ENCODE measurements at regions not wholly inside any gene's neighbourhood (a gene's known extent, or its start where the extent isn't known, plus 50 kb on each side); places are given as distances from the start of the nearest gene placed in this dataset.

DNA sequence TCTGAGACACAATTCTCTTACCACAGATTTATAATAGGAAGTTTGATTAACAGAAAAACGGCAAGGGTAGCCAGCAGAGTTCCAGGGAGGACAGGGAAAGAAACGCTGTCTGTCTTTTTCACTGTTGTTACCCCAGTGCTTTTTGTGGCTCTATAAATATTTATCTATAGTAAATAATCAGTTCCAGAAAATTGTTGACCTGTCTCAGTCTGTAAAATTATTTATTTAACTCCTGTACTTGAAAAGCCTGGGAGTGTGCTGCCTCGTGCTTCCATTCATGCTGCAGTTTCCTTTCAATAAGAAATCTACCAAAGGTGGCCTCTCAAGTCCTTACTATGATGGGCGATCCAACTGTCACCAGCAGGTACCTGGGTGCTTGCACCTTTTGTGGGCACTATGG, 102.9 kb downstream of the ETAA1 start:
- no peak for TF ChIP-seq EP300 (IDR thresholded peaks at IDR 0.05; ENCODE audit: low read depth)
- TF ChIP-seq, protein P1, sequence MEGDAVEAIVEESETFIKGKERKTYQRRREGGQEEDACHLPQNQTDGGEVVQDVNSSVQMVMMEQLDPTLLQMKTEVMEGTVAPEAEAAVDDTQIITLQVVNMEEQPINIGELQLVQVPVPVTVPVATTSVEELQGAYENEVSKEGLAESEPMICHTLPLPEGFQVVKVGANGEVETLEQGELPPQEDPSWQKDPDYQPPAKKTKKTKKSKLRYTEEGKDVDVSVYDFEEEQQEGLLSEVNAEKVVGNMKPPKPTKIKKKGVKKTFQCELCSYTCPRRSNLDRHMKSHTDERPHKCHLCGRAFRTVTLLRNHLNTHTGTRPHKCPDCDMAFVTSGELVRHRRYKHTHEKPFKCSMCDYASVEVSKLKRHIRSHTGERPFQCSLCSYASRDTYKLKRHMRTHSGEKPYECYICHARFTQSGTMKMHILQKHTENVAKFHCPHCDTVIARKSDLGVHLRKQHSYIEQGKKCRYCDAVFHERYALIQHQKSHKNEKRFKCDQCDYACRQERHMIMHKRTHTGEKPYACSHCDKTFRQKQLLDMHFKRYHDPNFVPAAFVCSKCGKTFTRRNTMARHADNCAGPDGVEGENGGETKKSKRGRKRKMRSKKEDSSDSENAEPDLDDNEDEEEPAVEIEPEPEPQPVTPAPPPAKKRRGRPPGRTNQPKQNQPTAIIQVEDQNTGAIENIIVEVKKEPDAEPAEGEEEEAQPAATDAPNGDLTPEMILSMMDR (IDR thresholded peaks at IDR 0.05) = no peak
- no peak for TF ChIP-seq POLR2AphosphoS5 (IDR thresholded peaks at IDR 0.05)
- TF ChIP-seq POLR2A (IDR thresholded peaks at IDR 0.05) = no peak

Data from transverse colon (tissue), 4 donors.